SIG-M5 treated with dmso at 0.1 percent for 504 hours (cell line): ENCODE measurements at regions not wholly inside any gene's neighbourhood (a gene's known extent, or its start where the extent isn't known, plus 50 kb on each side); places are given as distances from the start of the nearest gene placed in this dataset.

Experiments
- DNase-seq: peaks from one replicate; lab custom pipeline; 2025; ENCODE audit not compliant: unreplicated experiment; lab: John Stamatoyannopoulos, UW

- no peak for DNase-seq
These were observed 257.0 kb upstream of the RAB6C start for GRCh38 chr2:129722306-129723019.

DNA sequence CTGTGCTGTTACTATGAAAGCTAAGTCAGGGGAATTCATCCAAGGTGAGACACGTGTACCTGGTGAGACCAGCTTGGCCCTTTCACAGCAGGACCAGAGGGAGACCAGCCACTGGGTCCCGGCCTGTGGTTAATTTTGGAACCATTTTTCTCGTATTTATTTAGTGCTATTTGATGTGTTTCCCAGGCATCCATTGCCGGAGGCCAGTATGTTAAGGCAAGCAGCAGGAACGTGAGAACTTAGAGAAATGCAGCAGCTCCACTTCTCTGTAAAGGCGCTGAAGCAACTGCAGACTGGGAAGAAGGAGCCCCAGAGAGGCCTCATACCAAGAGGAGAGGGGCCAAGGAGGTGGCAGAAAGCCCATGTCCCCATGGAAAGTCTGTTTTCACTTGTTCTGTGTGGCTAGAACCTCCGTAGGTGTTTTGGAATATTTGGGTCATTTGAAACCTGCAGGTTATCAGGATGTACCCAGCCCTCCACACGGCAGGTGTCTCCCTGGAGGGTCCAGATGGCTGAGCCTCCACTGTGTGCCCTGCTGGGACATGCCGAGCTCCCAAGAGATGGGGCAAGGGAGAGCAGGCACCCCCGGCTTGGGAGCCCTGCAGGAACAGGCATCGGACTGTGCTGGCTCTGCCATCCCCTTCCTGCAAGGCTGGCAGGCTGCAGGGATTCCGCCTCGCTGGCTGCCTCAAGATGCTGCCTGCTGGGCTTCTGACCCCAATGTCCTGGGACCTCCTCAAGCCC is 256.0 kb upstream of the RAB6C start:
- no peak for DNase-seq

DNA sequence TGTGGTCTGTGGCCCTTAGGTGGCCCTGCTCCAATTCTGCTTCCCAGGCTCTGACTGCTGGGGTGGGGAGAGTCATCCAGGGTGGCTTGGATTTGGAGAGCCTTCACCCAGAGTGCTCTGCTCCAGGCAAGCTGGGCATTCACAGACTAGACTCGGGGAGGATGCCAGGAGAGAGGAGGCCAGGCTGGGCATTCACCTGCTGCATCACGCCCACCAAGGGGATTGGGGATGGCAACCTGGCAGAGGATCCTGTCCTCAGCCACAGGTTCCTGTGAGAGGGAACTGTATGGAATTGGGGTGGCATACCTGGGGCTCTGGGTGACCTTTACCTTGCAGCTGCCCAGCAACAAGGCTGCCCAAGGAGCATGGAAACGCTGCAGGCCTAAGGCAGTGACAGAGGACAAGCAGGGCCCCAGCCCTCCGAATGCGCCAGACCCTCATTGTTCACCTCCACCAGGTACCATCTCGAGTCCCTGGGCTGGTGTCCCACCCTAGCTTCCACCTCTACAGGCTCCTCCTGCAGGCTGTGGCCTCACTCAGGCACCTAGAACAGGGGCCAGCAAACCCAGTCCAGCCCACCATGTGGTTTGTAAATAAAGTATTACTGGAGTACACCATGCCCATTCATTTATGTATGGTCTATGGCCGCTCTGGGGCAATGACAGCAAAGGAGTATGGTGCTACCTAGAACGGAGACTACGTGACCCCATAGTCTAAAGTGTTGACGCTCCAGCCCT is 255.3 kb upstream of the RAB6C start:
- no peak for DNase-seq

GRCh38 chr2:129726216-129726615 is 253.2 kb upstream of the RAB6C start:
- no peak for DNase-seq

DNA sequence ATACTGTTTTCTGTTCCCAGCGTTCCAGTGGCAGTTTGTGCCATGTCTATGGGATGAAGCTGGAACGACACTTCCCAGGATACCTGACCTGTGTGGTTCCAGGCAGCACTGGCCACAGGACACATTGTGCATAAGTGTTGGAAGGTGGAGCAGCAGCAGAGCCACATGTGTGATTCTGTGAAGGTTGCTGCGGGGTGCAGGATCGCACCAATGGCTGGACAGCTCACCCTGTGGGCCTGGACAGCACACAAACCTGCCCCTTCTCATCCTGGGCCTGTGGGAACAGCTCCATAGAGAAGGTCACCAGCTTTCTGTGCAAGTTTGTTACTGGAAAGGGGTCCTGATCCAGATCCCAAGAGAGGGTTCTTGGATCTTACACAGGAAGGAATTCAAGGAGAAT is 252.2 kb upstream of the RAB6C start:
- no peak for DNase-seq

GRCh38 chr2:129728035-129728972 is 251.2 kb upstream of the RAB6C start:
- DNase-seq = no peak

GRCh38 chr2:129729011-129729410 is 250.5 kb upstream of the RAB6C start:
- DNase-seq = no peak

GRCh38 chr2:129729646-129730045 is 249.8 kb upstream of the RAB6C start:
- DNase-seq = no peak

DNA sequence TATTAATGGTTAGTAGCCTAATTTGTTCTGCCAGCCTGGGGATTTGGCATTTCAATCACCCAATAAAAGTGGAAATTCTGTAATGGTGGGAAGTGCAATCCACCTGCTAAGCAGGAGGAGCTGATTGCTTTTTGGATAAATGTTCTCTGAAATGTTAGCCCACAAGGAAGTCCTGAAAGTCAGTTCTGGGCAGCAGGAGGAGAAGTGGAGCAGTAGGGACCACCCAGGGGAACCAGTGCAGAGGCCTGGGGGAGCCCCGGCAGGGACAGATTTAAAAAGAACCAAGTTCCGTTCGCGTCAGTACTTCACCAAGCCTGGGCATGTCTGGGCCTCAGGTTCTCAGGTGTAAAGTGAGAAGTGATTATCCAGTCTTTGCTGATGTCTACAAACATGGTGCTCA is 248.5 kb upstream of the RAB6C start:
- no peak for DNase-seq

DNA sequence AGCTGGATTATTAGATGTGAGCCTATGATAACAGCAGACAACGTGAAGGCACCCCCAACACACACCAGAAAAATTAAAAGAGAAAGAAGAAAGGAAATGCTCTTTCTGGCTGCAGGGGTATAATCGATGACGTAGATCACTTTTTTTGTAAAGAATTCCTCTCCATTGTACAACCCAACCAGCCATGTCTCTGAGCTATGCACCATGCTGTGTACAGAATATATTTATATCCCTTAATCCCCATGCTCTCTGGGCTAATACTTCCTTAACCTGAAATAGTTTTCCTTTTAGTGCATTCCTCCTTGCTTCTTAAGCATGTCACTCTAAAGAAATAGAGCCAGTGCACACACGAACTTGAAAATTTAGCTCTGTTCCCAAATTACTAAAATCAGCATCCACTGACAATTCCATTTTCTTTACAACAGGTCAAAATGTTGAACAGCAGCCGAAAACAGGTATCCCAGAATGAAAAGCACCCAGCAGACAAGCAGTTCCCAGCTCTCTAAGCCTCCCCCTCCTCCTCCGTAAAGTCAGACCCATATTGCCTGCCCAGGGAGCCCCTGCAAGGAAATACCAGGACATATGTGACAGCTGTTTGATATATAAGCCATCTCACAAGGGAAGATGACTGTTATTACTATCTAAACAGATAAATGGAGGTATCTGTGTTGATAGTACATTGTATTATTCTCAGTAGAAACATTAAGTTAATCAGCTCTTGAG is 247.4 kb upstream of the RAB6C start:
- DNase-seq = no peak

DNA sequence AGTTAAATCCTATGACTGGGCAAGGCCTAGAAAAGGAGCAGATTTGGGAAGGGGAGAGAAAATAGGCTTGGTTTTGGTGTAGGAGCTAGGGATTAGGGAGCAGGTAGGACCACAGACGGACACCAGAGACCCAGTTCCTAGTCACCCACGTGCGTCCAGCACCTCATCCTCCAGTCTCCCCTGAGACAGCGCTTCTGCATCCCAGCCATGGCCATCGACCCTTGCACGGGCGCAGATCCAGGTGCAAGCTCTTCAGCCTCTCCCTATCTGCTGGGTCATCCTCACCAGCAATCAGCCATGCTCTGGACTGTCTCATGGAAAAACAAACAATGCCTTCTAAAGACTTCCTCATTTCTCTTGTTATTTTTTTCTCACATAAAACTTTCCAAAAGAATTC is 246.8 kb upstream of the RAB6C start:
- DNase-seq = no peak

DNA sequence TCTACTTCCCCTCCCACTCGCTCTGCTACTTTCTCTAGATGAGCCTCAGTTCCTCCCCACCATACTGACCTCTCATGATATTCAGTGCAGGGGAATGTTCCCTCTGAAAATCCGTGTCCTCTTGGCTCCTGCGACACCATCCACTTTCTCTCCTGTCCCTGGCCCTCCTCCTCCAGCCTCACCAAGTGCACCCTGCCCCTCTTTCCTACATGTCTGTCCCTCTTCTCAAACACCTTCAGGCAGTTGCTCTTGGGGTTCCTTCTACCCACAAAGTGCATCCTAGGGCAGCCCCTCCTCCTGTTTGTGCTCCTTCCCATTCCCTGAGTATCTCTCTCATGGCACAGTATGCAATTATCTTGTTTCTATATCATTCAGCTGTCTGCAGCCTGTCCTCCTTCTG is 246.4 kb upstream of the RAB6C start:
- DNase-seq = no peak

GRCh38 chr2:129733579-129733978 is 245.9 kb upstream of the RAB6C start:
- no peak for DNase-seq

GRCh38 chr2:129734343-129735034 is 245.0 kb upstream of the RAB6C start:
- DNase-seq = no peak

GRCh38 chr2:129735576-129735975 is 243.9 kb upstream of the RAB6C start:
- no peak for DNase-seq

DNA sequence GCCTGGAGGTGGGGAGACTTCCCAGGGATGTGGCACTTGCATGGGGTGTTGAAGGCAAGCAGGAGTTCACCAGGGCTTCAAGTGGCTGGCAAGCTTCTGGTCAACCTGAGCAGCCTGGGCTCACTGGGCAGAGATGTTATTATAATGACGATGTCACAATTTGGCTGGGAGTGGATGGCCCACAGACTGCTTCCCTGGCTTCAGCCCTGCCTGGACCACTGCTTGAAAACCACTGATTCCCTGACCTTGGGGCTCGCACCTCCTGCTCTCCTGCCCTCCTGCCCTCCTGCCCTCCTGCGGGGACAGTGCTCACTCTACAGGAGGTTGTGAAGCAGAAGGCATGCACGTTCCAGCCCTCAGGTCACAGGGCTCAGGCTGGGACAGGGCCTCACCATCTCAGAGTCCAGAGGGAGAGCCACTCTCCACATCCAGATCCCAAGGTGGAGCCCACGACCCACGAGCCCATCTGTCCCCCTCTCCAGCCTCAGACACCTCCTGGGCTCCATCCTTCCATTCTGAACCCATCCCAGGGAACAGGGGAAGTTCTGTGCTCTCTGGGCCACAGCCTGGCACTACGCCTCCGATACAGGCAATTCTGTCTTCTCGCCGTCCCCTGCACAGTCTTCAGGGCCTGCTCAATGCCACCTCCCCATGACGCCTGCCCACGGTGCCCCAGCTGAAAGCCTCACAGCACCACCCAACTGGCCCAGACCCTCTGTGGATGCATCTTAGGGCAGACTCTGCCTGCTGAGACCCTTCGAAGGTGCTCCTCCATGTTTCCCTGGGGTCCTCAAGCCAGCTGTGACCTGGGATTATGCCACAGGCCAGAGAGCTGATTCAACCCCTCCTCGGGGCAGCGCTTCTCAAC is 241.6 kb upstream of the RAB6C start:
- DNase-seq = no peak

- no peak for DNase-seq
These were observed 240.7 kb upstream of the RAB6C start for GRCh38 chr2:129738799-129739198.

DNA sequence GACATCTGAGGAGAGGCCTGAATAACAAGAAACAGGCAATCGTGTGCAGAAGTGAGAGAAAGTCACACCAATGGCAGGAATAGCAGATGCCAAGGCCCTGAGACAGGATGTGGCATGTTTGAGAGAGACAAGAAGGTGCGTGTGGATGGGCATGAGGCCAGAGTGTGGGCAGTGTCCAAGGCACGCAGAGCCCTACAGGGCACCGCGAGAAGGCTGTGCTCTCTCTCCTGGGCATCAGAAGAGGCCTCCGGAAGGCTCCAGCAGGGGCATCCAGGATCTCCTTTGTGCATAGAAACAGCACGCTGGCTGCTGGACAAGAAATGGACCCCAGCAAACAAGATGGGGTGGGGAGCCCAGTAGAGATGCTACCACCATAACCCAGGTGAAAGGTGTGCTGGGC is 239.0 kb upstream of the RAB6C start:
- no peak for DNase-seq

- DNase-seq = no peak
These were observed 238.3 kb upstream of the RAB6C start for GRCh38 chr2:129741165-129741564.
